Activated CD4-positive, CD25-positive, alpha-beta regulatory T cell (primary cell): ENCODE measurements at regions not wholly inside any gene's neighbourhood (a gene's known extent, or its start where the extent isn't known, plus 50 kb on each side); places are given as distances from the start of the nearest gene placed in this dataset.

Source experiments
- DNase-seq, 4 experiments: peaks; one replicate each; lab custom pipeline; 2025; lab: John Stamatoyannopoulos, UW

DNA sequence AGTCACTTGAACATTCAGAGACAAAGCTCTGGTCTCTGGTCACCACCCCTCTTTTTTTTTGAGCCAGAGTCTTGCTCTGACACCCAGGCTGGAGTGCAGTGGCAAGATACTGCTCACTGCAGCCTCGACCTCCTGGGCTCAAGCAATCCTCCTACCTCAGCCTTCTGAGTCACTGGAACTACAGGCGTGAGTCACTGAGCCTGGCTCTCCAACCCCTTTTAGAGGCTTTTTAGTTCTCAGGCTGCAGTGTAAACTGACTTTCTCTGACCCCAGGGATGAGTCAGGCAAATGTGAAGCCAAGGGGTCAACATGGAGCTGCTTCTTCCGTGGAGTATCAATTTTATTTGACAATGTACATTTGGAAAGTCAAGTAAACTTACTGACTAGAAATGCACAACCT lies 229.2 kb downstream of the PTTG2 start:
- DNase-seq: no peak

DNA sequence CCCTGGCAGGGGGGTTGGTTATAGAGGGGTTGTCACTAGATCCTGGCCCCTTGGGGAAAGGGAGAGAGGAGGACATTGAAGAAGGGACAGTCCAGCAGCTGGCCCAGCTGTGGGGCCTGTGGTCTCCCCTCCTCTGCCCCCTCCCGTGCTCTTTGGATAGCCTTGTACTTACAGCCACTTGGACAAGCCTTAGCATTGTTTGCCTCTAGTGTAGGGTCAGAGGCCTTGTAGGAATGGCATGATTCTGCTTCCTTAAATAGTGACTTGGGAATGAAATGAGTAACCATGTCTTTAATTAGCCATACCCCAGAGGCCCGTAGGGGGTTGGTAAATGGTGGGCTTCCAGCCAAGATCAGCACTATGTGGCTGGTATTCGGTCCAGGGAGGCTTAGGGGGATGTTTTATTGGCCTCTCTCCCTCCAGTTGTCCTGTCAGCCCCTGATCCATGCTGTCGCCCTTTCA lies 230.6 kb downstream of the PTTG2 start:
- no peak for DNase-seq

DNA sequence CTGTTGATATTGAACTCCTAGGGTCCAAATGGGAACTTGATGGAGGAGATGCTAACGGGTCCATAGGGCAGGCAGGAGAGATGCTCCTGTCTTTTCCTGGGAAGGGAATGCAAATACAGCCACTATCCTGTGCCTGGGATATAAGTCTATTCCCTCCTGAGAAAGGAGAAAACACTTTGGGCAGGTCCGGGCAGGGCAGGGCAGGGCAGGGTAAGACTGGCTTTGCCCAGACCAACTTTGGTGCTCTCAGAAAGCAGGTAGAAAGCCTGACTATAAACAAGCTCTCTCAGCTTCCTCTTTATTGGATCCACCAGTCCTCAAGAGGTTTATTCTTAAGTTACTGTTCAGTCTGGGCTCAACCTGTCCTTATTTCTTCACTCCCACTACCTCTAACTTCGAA lies 232.3 kb downstream of the PTTG2 start:
- no peak for DNase-seq

DNA sequence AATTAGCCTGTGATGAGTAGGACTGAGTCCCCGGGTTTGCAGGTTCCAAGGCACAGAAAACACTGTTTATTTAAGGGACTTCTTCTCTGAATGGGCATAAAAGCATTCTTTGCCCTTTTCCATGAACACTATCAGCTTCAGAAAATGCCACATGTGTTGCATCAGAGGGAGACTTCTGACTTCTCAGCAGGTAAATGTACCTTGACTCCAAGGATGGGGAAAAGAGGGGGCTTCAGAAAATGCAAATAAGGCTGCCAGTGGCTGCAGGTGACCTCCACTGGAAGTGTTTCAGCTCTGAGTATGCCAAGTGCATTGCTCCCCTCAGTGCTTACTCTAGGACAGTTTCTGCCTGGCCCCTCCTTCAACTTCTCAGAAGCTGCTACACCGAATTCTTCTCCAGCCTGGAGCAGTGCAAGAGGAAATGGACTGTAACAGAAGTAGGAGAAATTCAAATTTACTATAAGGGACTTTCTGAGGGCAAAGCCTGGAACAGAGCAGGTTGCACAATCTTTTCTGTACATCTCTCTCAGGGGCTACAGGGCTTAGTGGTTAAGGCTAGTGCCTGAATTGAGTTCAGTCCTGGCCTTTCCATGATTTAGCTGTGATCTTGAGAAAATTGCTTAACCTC lies 233.2 kb downstream of the PTTG2 start:
- no peak for DNase-seq

DNA sequence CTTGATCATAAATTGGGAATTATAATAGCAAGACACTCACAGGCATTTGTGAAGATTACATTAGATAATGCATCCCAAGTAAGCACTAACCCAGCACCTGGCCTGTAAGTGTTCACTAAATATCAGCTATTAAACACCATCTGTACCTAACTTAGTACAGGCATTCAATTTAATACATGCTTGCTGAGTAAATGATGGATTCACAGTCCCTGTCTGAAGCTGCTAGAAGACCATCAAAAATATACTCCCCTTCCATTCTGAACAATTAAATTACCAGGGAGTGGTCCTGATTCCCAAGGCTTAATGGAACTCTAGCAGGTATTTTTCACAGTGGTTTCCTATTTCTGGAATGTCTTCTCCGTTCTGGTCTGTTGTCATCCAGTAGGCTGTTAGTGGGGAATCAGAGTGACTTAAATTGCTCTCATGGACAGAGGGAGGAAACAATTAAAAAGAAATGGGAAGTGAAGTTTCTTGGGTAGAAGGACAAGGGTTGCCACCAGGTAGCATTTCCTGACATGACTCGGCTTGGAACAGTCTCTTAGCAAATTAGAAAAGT lies 233.9 kb downstream of the PTTG2 start:
- DNase-seq: no peak

DNA sequence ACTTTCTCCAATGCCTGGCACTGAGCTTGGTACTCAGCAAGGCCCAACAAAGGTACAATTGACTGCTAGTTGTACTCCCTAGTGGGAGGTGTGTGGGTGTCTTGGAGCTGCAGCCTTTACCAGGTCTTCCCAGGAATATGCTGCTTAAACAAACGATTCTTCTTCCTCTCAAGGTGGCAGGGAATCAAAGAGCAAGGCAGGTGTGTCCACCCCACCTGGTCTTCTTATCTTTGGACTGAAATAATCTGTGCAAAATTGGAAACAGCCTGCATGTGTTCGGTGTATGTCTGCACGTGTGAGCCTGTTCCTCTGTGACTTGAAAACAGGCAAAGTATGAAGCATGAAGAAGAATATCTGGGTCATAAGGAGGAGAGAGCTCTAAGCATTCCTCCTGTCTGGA lies 235.3 kb downstream of the PTTG2 start:
- DNase-seq: no peak

- DNase-seq: no peak
Measured at GRCh38 chr4:38195911-38196310, 235.7 kb downstream of the PTTG2 start.

GRCh38 chr4:38202242-38202641 lies 242.0 kb downstream of the PTTG2 start:
- DNase-seq: no peak

GRCh38 chr4:38203609-38204008 lies 243.4 kb downstream of the PTTG2 start:
- DNase-seq: no peak

DNA sequence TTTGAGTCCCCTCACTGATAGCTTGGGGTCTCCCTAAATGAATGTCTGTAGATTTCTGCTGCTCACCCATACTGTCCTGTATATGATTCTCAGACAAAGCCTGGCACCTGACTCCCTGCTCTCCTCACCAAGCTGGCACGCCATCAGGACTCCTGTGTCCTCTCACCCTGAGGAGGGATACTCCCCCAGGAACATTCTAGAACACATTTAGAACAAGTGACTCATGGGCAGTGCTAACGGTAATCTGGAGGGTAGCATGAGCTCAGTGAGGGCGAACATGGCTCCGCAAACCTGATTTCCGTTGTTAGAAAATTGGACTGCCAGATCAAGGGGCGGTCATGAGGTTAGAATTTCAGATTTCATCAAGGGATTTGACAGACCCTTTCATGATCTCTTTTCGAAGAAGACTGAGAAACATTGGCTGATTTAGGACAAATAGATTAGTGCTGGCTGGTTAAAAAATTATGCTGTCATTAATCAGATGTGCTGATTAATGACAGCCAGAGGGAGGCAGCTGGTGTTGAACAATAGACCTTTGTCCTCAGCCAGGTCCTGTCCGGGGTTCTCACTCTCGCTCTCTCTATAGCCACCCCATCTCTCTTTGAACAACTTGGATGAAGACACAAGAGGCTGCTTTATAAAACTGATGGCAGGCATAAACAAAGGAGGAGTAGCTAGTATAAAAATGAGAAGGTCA lies 244.3 kb downstream of the PTTG2 start:
- DNase-seq: no peak

- DNase-seq: no peak
Measured at GRCh38 chr4:38205261-38205660, 245.1 kb downstream of the PTTG2 start.

DNA sequence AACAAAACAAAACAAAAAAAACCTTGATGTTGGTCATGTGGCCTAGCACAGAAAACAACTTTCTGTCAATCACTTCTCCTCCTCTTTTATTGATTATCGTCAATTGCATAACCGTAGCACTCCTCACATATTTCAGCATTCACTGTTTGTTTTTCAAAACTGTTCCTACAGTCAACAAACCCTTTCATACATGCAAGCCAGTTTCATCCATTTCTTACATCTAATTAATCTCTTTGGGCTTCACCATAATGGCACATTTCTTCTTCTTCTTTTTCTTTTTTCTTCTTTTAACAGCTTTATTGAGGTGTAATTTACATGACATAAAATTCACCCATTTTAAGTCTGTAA lies 246.9 kb downstream of the PTTG2 start:
- no peak for DNase-seq

DNA sequence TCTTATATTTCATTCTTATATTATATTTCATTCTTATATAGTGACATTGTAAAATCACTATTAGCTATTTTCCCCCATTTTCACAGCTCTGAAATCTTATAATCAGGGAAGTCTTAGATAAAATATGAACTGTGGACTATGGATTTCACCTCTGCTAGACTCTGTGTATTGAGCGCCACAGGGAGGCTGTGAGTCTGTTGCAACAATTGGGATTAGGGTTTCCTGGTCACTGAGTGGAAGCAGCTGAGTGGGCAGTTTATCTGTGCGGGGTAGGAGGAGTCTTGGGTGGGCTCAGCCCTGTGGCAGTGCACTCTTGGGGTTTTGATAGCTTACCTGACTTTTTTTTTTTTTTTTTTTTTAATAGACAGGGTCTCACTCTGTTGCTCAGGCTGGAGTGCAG lies 249.5 kb downstream of the PTTG2 start:
- DNase-seq: no peak

DNA sequence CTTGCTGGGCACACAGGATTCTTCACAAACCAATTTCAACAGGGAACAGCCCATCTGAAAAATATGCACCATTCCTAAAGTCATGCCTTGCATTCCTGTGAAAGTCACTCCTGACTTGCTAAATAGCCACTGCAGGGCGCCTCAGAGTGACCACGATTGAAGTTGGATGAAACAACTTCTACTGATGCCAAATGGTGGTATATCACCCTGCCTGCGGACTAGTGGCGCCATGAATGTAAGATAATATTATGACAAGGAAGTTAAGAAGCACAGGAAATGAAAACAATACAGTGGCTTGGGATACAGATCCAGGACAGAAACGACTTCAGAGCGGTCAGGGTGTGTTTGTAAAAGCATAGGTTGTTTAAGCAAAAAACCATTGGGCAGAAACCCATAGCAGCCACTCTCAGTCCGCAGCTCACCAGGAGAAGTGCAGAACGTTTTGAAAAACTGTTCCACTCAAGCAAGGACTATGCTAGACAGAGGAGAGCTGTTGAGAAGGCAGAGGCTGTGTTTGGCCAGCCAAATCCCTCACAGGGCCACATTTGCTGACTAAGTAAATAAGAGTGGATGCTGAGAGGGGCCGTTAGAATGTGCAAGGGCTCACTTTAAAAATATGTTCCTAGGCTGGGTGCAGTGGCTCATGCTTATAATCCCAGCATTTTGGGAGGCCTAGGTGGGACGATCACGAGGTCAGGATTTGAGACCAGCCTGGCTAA lies 250.4 kb downstream of the PTTG2 start:
- no peak for DNase-seq

GRCh38 chr4:38211885-38212284 lies 251.7 kb downstream of the PTTG2 start:
- no peak for DNase-seq

- DNase-seq: no peak
Measured at GRCh38 chr4:38213083-38213805, 253.0 kb downstream of the PTTG2 start.

- no peak for DNase-seq
Measured at GRCh38 chr4:38222892-38223291, 262.7 kb downstream of the PTTG2 start.

DNA sequence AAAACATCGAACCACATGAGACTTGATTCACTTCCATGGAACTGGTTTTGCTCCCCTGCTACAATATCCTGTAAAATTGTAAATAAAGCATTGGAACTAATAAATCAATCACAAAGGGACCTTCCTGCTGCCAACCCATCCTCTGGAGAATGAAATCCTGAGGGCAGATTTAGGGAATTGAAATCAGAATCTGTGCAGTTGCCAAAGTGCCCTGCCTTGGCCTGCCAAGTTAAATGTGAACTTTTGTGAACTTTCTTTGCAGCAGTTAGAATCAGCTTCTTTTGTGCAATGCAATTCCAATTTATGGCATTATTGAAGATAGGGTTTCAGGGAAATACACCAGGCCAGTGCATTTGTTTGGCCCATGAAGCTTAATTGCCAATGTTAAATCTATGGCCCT lies 263.1 kb downstream of the PTTG2 start:
- DNase-seq: no peak

DNA sequence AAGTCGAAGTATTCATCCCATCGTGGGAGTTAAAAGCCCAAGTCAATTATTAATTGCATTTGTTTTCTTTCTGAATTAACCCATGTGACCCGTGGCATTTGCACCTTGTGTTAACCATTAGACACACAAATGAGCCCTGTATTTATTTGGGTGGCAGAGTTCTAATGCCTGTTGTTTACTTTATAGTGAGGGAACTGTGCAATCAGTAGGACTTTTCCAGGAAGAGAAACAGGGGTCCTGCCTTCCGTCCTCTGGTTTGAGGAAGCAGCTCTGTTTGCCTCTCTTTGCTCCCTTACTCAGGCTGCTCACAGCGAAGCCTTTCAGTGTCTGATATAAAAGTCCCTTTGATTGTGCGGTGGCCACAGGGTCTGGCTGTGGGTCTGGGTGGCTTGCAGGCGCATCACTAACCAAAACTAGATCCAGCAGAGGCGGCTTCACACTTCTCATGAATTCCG lies 263.6 kb downstream of the PTTG2 start:
- no peak for DNase-seq

DNA sequence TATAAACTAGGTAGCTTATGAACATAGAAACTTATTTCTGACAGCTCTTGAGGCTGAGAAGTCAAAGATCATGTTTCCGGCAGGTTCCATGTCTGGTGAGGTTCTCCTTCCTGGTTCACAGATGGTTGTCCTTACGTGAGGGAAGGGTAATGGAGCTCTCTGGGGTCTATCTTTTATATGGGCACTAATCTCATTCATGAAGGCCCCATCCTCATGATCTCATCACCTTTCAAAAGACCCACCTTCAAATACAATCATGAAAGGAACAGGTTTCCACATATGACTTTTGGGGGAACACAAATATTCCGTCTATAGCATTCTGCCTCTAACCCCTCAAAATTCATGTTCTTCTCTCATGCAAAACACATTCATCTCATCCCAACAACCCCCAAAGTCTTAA lies 264.7 kb downstream of the PTTG2 start:
- no peak for DNase-seq

GRCh38 chr4:38226170-38226569 lies 266.0 kb downstream of the PTTG2 start:
- no peak for DNase-seq

DNA sequence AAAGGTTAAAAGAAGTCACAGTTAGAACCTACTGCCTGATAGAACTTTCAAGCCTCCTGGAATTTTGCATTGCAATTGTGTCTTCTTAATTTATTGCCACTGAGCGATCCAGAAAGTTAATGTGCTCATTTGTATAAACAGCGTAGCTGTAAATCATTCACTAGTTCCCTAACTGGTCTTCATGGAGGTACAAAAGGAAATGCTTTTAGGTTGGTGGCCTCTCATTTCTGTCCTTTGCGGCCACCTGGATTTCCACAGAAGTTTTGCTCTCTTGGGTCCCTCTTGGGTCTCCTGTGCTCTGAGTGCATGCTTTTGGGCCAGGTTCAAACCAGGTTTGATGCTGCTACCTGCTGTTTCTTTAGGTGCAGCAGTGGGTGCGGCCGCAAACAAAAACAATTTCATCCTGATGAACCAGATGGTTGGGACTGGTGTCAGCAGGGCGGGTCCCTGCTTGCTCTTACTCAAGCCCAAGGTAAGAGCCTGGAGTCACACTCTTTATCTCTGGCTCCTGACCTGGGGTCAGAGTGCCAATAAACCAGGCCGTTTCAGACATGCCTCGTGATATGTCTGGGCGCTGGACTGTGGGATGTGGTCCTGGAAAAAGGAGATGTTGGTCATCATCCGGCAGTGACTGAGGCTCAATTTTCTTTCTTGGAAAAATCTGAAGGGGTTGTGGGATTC lies 270.1 kb downstream of the PTTG2 start:
- no peak for DNase-seq
